Loucy (cell line): ENCODE measurements at regions not wholly inside any gene's neighbourhood (a gene's known extent, or its start where the extent isn't known, plus 50 kb on each side); places are given as distances from the start of the nearest gene placed in this dataset.

Experiments used
- EZH2phosphoT487 ChIP-seq: fragments of 200-600 bp; IDR thresholded peaks from 2 replicates; pipeline ENCODE4 v1.6.1; 2018; ENCODE audit warnings: antibody characterized with exemption, mild to moderate bottlenecking, moderate library complexity, borderline replicate concordance
- TF ChIP-seq, protein P1 (sequence below): fragments of 200-600 bp; sonication (generic); conservative IDR thresholded peaks from 2 replicates; pipeline ENCODE4 v1.5.1; 2014; ENCODE audit warnings: mild to moderate bottlenecking, antibody characterized with exemption, low read length

GRCh38 chr4:126405369-126405982 is 1090.7 kb downstream of the FAT4 start:
- TF ChIP-seq, protein P1, sequence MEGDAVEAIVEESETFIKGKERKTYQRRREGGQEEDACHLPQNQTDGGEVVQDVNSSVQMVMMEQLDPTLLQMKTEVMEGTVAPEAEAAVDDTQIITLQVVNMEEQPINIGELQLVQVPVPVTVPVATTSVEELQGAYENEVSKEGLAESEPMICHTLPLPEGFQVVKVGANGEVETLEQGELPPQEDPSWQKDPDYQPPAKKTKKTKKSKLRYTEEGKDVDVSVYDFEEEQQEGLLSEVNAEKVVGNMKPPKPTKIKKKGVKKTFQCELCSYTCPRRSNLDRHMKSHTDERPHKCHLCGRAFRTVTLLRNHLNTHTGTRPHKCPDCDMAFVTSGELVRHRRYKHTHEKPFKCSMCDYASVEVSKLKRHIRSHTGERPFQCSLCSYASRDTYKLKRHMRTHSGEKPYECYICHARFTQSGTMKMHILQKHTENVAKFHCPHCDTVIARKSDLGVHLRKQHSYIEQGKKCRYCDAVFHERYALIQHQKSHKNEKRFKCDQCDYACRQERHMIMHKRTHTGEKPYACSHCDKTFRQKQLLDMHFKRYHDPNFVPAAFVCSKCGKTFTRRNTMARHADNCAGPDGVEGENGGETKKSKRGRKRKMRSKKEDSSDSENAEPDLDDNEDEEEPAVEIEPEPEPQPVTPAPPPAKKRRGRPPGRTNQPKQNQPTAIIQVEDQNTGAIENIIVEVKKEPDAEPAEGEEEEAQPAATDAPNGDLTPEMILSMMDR = peak; percentile 59
- TF ChIP-seq EZH2phosphoT487 = no peak
